Naive thymus-derived CD4-positive, alpha-beta T cell (primary cell): ENCODE measurements at regions not wholly inside any gene's neighbourhood (a gene's known extent, or its start where the extent isn't known, plus 50 kb on each side); places are given as distances from the start of the nearest gene placed in this dataset.

Source experiments
- ATAC-seq: fragments of 150-1000 bp; cut with Tn5 transposase; 2 replicates; pipeline ENCODE4 v1.10.0; 2021; ENCODE audit warnings: mild to moderate bottlenecking, moderate library complexity
- CTCF ChIA-PET: fragments of 350-600 bp; sonication (Branson Sonifier 250); formaldehyde crosslinking; loops from one replicate; lab custom pipeline; 2021; ENCODE audit warnings: antibody characterized with exemption; lab: Charles Lee
- POLR2A ChIA-PET: fragments of 350-600 bp; sonication (Branson Sonifier 250); formaldehyde crosslinking; loops from one replicate; lab custom pipeline; 2021; ENCODE audit warnings: antibody characterized with exemption, inconsistent platforms; lab: Charles Lee
- DNase-seq, 9 donors: peaks; one replicate each; pipeline versions ENCODE4 v3.0.0 to v3.0.0-alpha.2; 2020 to 2022; ENCODE audit warnings: mixed read lengths in 1 of 9
- H3K27ac ChIP-seq: one replicate; pipeline ENCODE4 v1.7.0; 2013; ENCODE audit warnings: mild to moderate bottlenecking, low read depth, low read length, moderate library complexity
- H3K27me3 ChIP-seq, 2 donors: one replicate each; pipeline ENCODE4 v1.7.0; 2013; ENCODE audit warnings: low read length in 2 of 2, mild to moderate bottlenecking in 2 of 2, moderate library complexity in 2 of 2; ENCODE audit not compliant: control insufficient read depth in 2 of 2, insufficient read depth in 2 of 2
- H3K36me3 ChIP-seq, 3 experiments: 1 replicate in 2 of 3; 2 replicates in 1 of 3; pipeline ENCODE4 v1.7.0; 2013; ENCODE audit warnings: low read length in 3 of 3, mild to moderate bottlenecking in 3 of 3, moderate library complexity in 1 of 3; ENCODE audit not compliant: insufficient read depth in 3 of 3, control insufficient read depth in 2 of 3
- H3K4me1 ChIP-seq, 2 donors: one replicate each; pipeline ENCODE4 v1.7.0; 2013; ENCODE audit warnings: low read length in 2 of 2, mild to moderate bottlenecking in 2 of 2, moderate library complexity in 1 of 2; ENCODE audit not compliant: control insufficient read depth in 2 of 2, insufficient read depth in 2 of 2
- H3K4me3 ChIP-seq: 2 replicates; pipeline ENCODE4 v1.7.0; 2013; ENCODE audit warnings: mild to moderate bottlenecking, low read length
- H3K9me3 ChIP-seq, 3 experiments: 1 replicate in 2 of 3; 2 replicates in 1 of 3; pipeline ENCODE4 v1.7.0; 2013; ENCODE audit warnings: low read length in 3 of 3; ENCODE audit not compliant: control insufficient read depth in 2 of 3
- H3K27ac Mint-ChIP-seq, 9 donors: one replicate each; pipeline ENCODE4 v1.8.0; 2020 to 2022; ENCODE audit warnings: mixed read lengths in 9 of 9, mild to moderate bottlenecking in 8 of 9, moderate library complexity in 5 of 9, inconsistent platforms in 2 of 9
- H3K27me3 Mint-ChIP-seq, 5 donors: one replicate each; pipeline ENCODE4 v1.8.0; 2021 to 2022; ENCODE audit warnings: mixed read lengths in 5 of 5, mild to moderate bottlenecking in 1 of 5
- H3K36me3 Mint-ChIP-seq, 5 donors: one replicate each; pipeline ENCODE4 v1.8.0; 2020 to 2022; ENCODE audit warnings: mixed read lengths in 5 of 5, mild to moderate bottlenecking in 3 of 5, inconsistent platforms in 1 of 5
- H3K4me1 Mint-ChIP-seq, 7 donors: one replicate each; pipeline ENCODE4 v1.8.0; 2020 to 2022; ENCODE audit warnings: mixed read lengths in 7 of 7, mild to moderate bottlenecking in 3 of 7, inconsistent platforms in 1 of 7
- H3K4me3 Mint-ChIP-seq, 10 donors: one replicate each; pipeline ENCODE4 v1.8.0; 2020 to 2022; ENCODE audit warnings: mild to moderate bottlenecking in 10 of 10, mixed read lengths in 10 of 10, moderate library complexity in 6 of 10, inconsistent platforms in 2 of 10
- H3K9me3 Mint-ChIP-seq, 11 donors: one replicate each; pipeline ENCODE4 v1.8.0; 2020 to 2022; ENCODE audit warnings: mixed read lengths in 11 of 11, mild to moderate bottlenecking in 4 of 11, inconsistent platforms in 1 of 11, moderate library complexity in 1 of 11
- intact Hi-C, 2 donors: fragments of 100-400 bp; cut with micrococcal nuclease; formaldehyde crosslinking; loops; one replicate each; pipeline ENCODE4 v1.15.1; 2023

- Mint-ChIP-seq H3K36me3 (no peaks in the 10 kb centered on the region), H3K27me3 (no peaks in the 10 kb centered on the region), H3K4me3 (no peak overlapping the region), H3K4me1 (no peaks in the 10 kb centered on the region), H3K9me3 (peaks cover 0 to 14% (median 0%) of the 10 kb centered on the region in 11 donors), H3K27ac (no peak overlapping the region)
- no peaks in the 10 kb centered on the region for H3K36me3 ChIP-seq
- ChIA-PET CTCF (no interaction called here), POLR2A (no interaction called here)
- no peak overlapping the region for H3K27ac ChIP-seq
- no peak overlapping the region for H3K4me3 ChIP-seq
- ATAC-seq, result no peak
- intact Hi-C loops, result no loop called here
- no peaks in the 10 kb centered on the region for H3K27me3 ChIP-seq
- no peaks in the 10 kb centered on the region for H3K4me1 ChIP-seq
- no peaks in the 10 kb centered on the region for H3K9me3 ChIP-seq
- no peak for DNase-seq
Measured at GRCh38 chr14:86521031-86521730, 991.2 kb downstream of the FLRT2 start.

GRCh38 chr14:86518298-86518697, 988.4 kb downstream of the FLRT2 start:
- intact Hi-C loops, result no loop called here
- Histone ChIP-seq H3K27me3 (no peaks in the 10 kb centered on the region), H3K4me3 (no peak overlapping the region), H3K9me3 (no peaks in the 10 kb centered on the region), H3K4me1 (no peaks in the 10 kb centered on the region), H3K27ac (no peak overlapping the region), H3K36me3 (no peaks in the 10 kb centered on the region)
- no peaks in the 10 kb centered on the region for H3K27me3 Mint-ChIP-seq
- H3K9me3 Mint-ChIP-seq, result peaks cover 0 to 11% (median 0%) of the 10 kb centered on the region in 11 donors
- DNase-seq (no peak), ATAC-seq (no peak)
- CTCF ChIA-PET, result no interaction called here
- H3K36me3 Mint-ChIP-seq, result no peaks in the 10 kb centered on the region
- no peak overlapping the region for H3K27ac Mint-ChIP-seq
- POLR2A ChIA-PET, result no interaction called here
- no peak overlapping the region for H3K4me3 Mint-ChIP-seq
- H3K4me1 Mint-ChIP-seq, result peaks cover 0 to 5% (median 0%) of the 10 kb centered on the region in 7 donors

GRCh38 chr14:86515195-86515594, 985.3 kb downstream of the FLRT2 start:
- H3K4me3 ChIP-seq, result no peak overlapping the region
- Mint-ChIP-seq H3K36me3 (no peaks in the 10 kb centered on the region), H3K27me3 (no peaks in the 10 kb centered on the region), H3K9me3 (peaks cover 0 to 23% (median 0%) of the 10 kb centered on the region in 11 donors), H3K27ac (no peak overlapping the region), H3K4me1 (peaks cover 0 to 5% (median 0%) of the 10 kb centered on the region in 7 donors), H3K4me3 (no peak overlapping the region)
- no peaks in the 10 kb centered on the region for H3K27me3 ChIP-seq
- intact Hi-C loops, result no loop called here
- no peaks in the 10 kb centered on the region for H3K36me3 ChIP-seq
- POLR2A ChIA-PET, result no interaction called here
- ATAC-seq, result no peak
- no peaks in the 10 kb centered on the region for H3K4me1 ChIP-seq
- H3K9me3 ChIP-seq, result no peaks in the 10 kb centered on the region
- CTCF ChIA-PET, result no interaction called here
- no peak overlapping the region for H3K27ac ChIP-seq
- DNase-seq, result no peak

GRCh38 chr14:86513564-86513963, 983.6 kb downstream of the FLRT2 start:
- H3K27ac ChIP-seq, result no peak overlapping the region
- H3K9me3 ChIP-seq, result no peaks in the 10 kb centered on the region
- ChIA-PET CTCF (no interaction called here), POLR2A (no interaction called here)
- no peaks in the 10 kb centered on the region for H3K36me3 ChIP-seq
- Mint-ChIP-seq H3K4me1 (peaks cover 0 to 5% (median 0%) of the 10 kb centered on the region in 7 donors), H3K9me3 (peaks cover 0 to 17% (median 0%) of the 10 kb centered on the region in 11 donors), H3K36me3 (no peaks in the 10 kb centered on the region), H3K27ac (no peak overlapping the region), H3K4me3 (no peak overlapping the region), H3K27me3 (no peaks in the 10 kb centered on the region)
- H3K4me3 ChIP-seq, result no peak overlapping the region
- ATAC-seq (no peak), DNase-seq (no peak)
- intact Hi-C loops, result no loop called here
- H3K27me3 ChIP-seq, result no peaks in the 10 kb centered on the region
- H3K4me1 ChIP-seq, result no peaks in the 10 kb centered on the region

- no peaks in the 10 kb centered on the region for H3K4me1 ChIP-seq
- CTCF ChIA-PET, result no interaction called here
Measured at GRCh38 chr14:86513056-86513455, 983.1 kb downstream of the FLRT2 start.

GRCh38 chr14:86510491-86510890, 980.5 kb downstream of the FLRT2 start:
- ChIA-PET POLR2A (no interaction called here), CTCF (no interaction called here)
- H3K4me1 ChIP-seq, result no peaks in the 10 kb centered on the region
- Mint-ChIP-seq H3K27me3 (no peaks in the 10 kb centered on the region), H3K4me1 (peaks cover 0 to 5% (median 0%) of the 10 kb centered on the region in 7 donors), H3K27ac (no peak overlapping the region), H3K36me3 (no peaks in the 10 kb centered on the region), H3K9me3 (peaks cover 0 to 11% (median 0%) of the 10 kb centered on the region in 11 donors), H3K4me3 (no peak overlapping the region)
- no peaks in the 10 kb centered on the region for H3K36me3 ChIP-seq
- no peak for DNase-seq
- no peak overlapping the region for H3K27ac ChIP-seq
- H3K9me3 ChIP-seq, result no peaks in the 10 kb centered on the region
- intact Hi-C loops, result no loop called here
- no peak for ATAC-seq
- H3K4me3 ChIP-seq, result no peak overlapping the region
- no peaks in the 10 kb centered on the region for H3K27me3 ChIP-seq

More at GRCh38 chr14:86513056-86513455, 983.1 kb downstream of the FLRT2 start:
- H3K27ac ChIP-seq, result no peak overlapping the region
- H3K4me3 ChIP-seq, result no peak overlapping the region
- H3K36me3 ChIP-seq, result no peaks in the 10 kb centered on the region
- Mint-ChIP-seq H3K4me1 (peaks cover 0 to 5% (median 0%) of the 10 kb centered on the region in 7 donors), H3K36me3 (no peaks in the 10 kb centered on the region), H3K27ac (no peak overlapping the region), H3K27me3 (no peaks in the 10 kb centered on the region), H3K4me3 (no peak overlapping the region), H3K9me3 (peaks cover 0 to 17% (median 0%) of the 10 kb centered on the region in 11 donors)
- DNase-seq (no peak), ATAC-seq (no peak)
- H3K27me3 ChIP-seq, result no peaks in the 10 kb centered on the region
- intact Hi-C loops, result no loop called here
- H3K9me3 ChIP-seq, result no peaks in the 10 kb centered on the region
- POLR2A ChIA-PET, result no interaction called here

- Histone ChIP-seq H3K4me1 (no peaks in the 10 kb centered on the region), H3K9me3 (no peaks in the 10 kb centered on the region), H3K27ac (no peak overlapping the region), H3K27me3 (no peaks in the 10 kb centered on the region), H3K4me3 (no peak overlapping the region), H3K36me3 (no peaks in the 10 kb centered on the region)
- H3K4me3 Mint-ChIP-seq, result no peak overlapping the region
- peaks cover 3 to 18% (median 14%) of the 10 kb centered on the region in 7 donors for H3K4me1 Mint-ChIP-seq
- H3K27me3 Mint-ChIP-seq, result no peaks in the 10 kb centered on the region
- DNase-seq (no peak), ATAC-seq (no peak)
- CTCF ChIA-PET, result no interaction called here
- POLR2A ChIA-PET, result no interaction called here
- peaks cover 0 to 2% (median 0%) of the 10 kb centered on the region in 11 donors for H3K9me3 Mint-ChIP-seq
- no peaks in the 10 kb centered on the region for H3K36me3 Mint-ChIP-seq
- H3K27ac Mint-ChIP-seq, result no peak overlapping the region
- intact Hi-C loops, result no loop called here
Measured at GRCh38 chr14:86505808-86506207, 975.9 kb downstream of the FLRT2 start.
